Right lobe of liver (tissue), 4 donors: ENCODE measurements at regions not wholly inside any gene's neighbourhood (a gene's known extent, or its start where the extent isn't known, plus 50 kb on each side); places are given as distances from the start of the nearest gene placed in this dataset.

Experiments
- CTCF ChIP-seq, 4 donors: fragments of 200-600 bp in 3 of 4; fragments of 450-650 bp in 1 of 4; IDR thresholded peaks; one replicate each; pipeline versions ENCODE4 v1.5.1 to v1.8.0; 2016 to 2022; ENCODE audit warnings: antibody characterized with exemption in 4 of 4, mild to moderate bottlenecking in 2 of 4
- POLR2A ChIP-seq: fragments of 450-650 bp; IDR thresholded peaks from one replicate; pipeline ENCODE4 v1.6.1; 2017; ENCODE audit warnings: antibody characterized with exemption, mild to moderate bottlenecking
- donor health status: DM: no; HTN: no; CAD: no.
- donor health status: DM: no; HTN: no; CAD: no.
- donor health status: DM: no; HTN: yes; CAD: no.

- TF ChIP-seq CTCF (IDR thresholded peaks at IDR 0.05) (no peak), POLR2A (no peak)
Observed at GRCh38 chr1:226480461-226480860, 68.1 kb upstream of the STUM start.
